ENCODE measurements at regions not wholly inside any gene's neighbourhood (a gene's known extent, or its start where the extent isn't known, plus 50 kb on each side); places are given as distances from the start of the nearest gene placed in this dataset.

- no peak for DNase-seq
Measured at GRCh38 chr7:16045296-16045695, 358.8 kb upstream of the MEOX2 start.

- DNase-seq: no peak
Measured at GRCh38 chr7:16044645-16045044, 358.2 kb upstream of the MEOX2 start.

GRCh38 chr7:16040346-16040745 lies 353.9 kb upstream of the MEOX2 start:
- no peak for DNase-seq

DNA sequence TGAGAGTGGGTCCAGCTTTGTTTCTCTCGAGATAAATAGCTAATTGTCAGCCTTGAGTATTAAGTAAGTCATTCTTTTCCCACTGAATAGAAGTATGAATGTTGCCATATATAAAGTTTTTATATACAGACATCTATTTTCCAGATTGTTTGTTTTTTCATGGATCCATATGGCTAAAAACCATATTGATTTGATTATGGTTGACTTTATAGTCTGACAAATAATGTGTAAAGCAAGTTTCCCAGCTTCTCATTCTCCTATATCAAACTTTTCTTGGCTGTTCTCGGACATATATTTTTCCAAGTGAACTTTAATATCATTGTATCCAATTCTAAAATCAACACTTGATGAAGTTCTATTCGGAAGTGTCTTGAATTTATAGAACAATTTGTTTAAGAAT lies 352.4 kb upstream of the MEOX2 start:
- no peak for DNase-seq

DNA sequence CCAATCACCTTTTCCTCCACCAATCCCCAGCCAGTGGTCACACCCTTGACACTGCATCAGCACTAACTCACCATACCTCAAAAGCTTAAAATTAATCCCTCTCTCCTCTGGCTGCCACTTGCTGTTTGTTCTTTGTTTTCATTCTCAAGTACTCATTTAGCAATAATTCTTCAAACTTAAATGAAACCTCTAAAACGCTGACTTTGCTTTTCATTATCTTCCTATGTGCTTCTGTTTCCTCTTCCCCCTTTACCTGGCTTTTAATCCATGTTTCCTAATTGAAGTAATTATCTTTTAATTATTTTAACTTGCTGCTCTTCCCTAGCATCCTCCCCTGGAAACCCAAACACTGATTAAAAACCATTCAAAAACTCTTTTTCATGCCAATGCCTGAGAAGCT lies 348.9 kb upstream of the MEOX2 start:
- DNase-seq: no peak

DNA sequence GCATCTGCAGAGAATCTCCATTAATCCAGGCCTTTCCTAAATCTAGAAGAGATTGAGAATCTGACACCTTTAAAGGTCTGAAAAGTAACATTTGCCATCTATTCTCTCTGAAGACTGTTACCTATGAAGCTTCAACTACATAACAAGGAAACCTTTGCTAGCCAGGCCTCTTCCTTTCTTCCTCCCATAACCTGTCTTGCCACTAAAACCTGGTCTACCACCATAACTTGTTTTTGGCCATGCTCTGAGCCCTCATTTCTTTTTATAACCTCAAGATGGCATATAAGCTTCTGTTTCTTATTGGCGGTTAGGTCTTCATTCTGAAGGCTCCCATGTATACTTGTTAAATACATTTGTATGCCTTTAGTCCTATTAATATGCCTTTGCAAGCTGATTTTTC lies 348.4 kb upstream of the MEOX2 start:
- DNase-seq: no peak

GRCh38 chr7:16034353-16034752 lies 347.9 kb upstream of the MEOX2 start:
- no peak for DNase-seq

DNA sequence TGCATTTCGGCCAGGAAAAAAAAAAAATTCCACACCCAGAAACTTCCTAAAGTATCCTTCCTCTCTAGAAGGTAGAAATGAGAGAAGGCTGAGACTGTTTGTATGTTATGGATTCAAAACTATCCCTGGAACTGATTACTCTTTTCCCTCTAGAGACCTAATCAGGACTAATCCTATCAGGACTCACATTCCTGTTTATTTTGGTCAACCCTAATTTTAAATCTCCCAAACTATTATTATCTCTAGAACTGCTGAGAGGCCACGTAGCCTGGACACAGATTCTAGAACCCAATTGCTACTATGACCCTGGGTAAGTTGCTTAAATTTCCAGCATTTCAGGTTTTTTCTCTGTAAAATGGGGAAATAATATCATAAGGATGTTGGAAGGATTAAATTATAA lies 346.8 kb upstream of the MEOX2 start:
- no peak for DNase-seq

GRCh38 chr7:16028636-16029035 lies 342.2 kb upstream of the MEOX2 start:
- no peak for DNase-seq

- no peak for DNase-seq
Measured at GRCh38 chr7:16028103-16028502, 341.6 kb upstream of the MEOX2 start.

- peak; percentile 4 to 6 for DNase-seq
Measured at GRCh38 chr7:16027396-16027795, 340.9 kb upstream of the MEOX2 start.

- no peak for DNase-seq
Measured at GRCh38 chr7:16026253-16027020, 340.0 kb upstream of the MEOX2 start.

DNA sequence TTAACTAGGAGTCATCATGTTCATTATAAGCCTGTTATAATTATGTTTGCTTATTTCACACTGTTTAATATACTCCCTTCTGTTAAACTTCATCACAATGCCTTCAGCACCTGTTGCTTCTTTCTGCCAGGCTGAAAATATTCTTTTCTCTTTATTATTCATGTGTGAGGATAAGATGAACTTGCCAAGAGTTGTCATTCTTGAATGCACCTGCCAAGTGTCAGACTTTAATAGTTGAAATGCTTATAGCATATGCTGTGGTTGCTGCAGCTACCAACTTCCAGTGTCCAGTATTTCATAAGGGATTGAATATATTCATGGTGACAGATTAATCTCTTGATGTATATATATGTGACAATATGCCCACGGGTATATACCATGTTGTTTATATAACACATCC lies 339.2 kb upstream of the MEOX2 start:
- DNase-seq: no peak

DNA sequence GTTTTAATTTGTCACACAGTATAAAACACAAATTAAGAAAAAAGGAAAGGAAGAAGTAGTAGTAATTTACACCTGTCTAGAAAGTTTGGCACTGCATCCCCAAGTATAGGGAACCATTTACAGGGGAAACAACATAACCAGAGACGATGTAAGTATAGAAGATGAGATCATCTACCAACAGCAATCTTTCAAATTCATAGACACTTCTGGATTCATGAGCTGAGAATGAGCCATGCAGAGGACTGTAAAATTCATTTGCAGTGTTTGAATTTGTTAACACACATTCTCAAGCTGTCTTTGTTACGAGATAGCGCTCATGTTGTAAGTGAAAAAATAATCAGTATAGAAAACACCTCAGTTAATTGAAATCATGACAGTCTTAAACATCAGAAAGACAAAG lies 337.0 kb upstream of the MEOX2 start:
- DNase-seq: no peak

DNA sequence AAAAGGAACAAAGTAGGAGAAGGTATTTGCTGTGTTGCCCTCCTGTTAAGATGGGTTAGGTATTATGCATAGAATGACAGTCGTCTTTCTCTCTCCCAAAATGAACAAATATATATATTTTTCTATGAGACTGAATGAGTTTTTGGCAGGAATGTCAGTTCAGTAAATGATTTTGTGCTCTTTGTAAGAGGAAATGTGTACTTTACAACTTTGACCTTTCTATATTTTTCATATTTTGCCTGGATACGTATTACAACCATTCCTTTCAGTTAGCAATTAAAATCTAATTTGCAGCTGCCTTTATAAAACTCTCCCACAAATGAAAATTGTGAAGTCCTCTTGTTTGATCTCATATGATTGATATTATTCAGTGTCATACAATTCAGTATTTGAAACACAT lies 336.6 kb upstream of the MEOX2 start:
- no peak for DNase-seq

- DNase-seq: no peak
Measured at GRCh38 chr7:16021851-16022250, 335.4 kb upstream of the MEOX2 start.

GRCh38 chr7:16015981-16016380 lies 329.5 kb upstream of the MEOX2 start:
- no peak for DNase-seq

GRCh38 chr7:16014031-16014430 lies 327.5 kb upstream of the MEOX2 start:
- no peak for DNase-seq

GRCh38 chr7:16007911-16008310 lies 321.4 kb upstream of the MEOX2 start:
- no peak for DNase-seq

DNA sequence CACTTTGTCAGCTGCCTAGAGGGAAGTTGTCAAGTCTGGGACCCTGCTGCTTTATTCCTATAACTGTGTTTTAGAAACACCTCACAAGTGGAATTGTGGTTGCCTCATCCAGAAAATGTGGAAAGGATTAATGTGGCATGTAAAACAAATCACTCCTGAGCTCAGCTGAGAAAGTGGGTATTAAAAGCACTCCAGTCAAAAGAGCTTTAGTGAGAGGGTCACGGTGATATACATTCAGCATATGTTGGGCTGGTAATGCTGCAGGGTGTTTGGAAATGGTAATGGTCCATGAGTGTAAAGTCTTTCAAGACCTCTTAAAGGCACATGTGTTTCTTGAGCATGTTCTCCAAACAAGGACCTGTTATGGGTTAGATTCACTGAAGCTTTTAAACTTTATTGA lies 318.2 kb upstream of the MEOX2 start:
- no peak for DNase-seq

GRCh38 chr7:16001477-16001876 lies 315.0 kb upstream of the MEOX2 start:
- no peak for DNase-seq

DNA sequence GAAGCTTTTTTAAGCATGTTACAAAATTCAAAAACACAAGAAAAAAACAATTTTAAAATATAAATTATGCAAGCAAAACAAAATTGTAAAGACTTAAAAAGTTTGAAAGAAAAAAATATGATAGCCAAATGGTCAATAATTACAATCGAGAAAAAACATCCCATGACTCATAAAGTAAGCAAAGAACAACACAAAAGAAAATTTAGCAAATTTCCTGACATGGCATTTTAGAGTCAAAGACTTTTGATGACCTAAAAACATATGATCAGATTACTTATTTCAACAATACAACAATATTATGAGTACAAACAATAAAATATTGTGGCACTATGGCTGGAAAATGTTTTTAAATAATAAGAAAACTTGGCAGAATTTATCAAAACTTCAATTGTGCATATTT lies 312.1 kb upstream of the MEOX2 start:
- DNase-seq: no peak

DNA sequence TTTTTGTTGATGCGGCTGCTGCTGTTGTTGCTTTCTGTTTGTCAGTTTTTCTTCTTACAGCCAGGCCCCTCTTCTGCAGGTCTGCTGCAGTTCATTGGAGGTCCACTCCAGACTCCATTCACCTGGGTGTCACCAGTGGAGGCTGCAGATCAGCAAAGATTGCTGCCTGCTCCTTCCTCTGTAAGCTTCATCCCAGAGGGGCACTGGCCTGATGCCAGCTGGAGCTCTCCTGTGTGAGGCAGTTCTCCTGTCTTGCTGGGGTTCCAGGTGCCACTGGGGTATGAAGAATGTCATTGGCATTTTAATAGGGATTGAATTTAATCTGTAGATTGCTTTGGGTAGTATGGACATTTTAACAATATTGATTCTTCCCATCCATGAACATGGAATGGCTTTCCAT lies 308.5 kb upstream of the MEOX2 start:
- DNase-seq: no peak

- no peak for DNase-seq
Measured at GRCh38 chr7:15989194-15989593, 302.7 kb upstream of the MEOX2 start.

GRCh38 chr7:15985587-15986384 lies 299.3 kb upstream of the MEOX2 start:
- DNase-seq: no peak

Data from NCI-H1930 (cell line).